H9 (cell line): ENCODE measurements at regions not wholly inside any gene's neighbourhood (a gene's known extent, or its start where the extent isn't known, plus 50 kb on each side); places are given as distances from the start of the nearest gene placed in this dataset.

Experiments used
- DNase-seq: peaks from one replicate; pipeline ENCODE4 v3.0.0-alpha.2; 2017
- H2AFZ ChIP-seq: one replicate; pipeline ENCODE4 v1.6.1; 2013; ENCODE audit warnings: mild to moderate bottlenecking, low read length, control low read depth, moderate library complexity
- H2AK5ac ChIP-seq: 2 replicates; pipeline ENCODE4 v1.6.1; 2013; ENCODE audit warnings: low read length, control low read depth, mixed read lengths; ENCODE audit not compliant: insufficient read length
- H2BK120ac ChIP-seq: one replicate; pipeline ENCODE4 v1.6.1; 2013; ENCODE audit warnings: low read depth, mild to moderate bottlenecking, low read length, control low read depth, inconsistent platforms; ENCODE audit not compliant: poor library complexity, severe bottlenecking
- H2BK12ac ChIP-seq: 2 replicates; pipeline ENCODE4 v1.6.1; 2013; ENCODE audit warnings: low read length, control low read depth, mixed read lengths, low read depth; ENCODE audit not compliant: insufficient read length
- H2BK15ac ChIP-seq: 2 replicates; pipeline ENCODE4 v1.6.1; 2013; ENCODE audit warnings: low read depth, low read length, control low read depth
- H2BK20ac ChIP-seq: one replicate; pipeline ENCODE4 v1.6.1; 2013; ENCODE audit warnings: low read depth, mild to moderate bottlenecking, low read length, control low read depth, inconsistent platforms; ENCODE audit not compliant: poor library complexity, severe bottlenecking
- H2BK5ac ChIP-seq: 2 replicates; pipeline ENCODE4 v1.6.1; 2013; ENCODE audit warnings: low read length, control low read depth, mixed read lengths; ENCODE audit not compliant: insufficient read length
- H3K14ac ChIP-seq: 2 replicates; pipeline ENCODE4 v1.6.1; 2013; ENCODE audit warnings: low read length, control low read depth; ENCODE audit not compliant: insufficient read depth
- H3K18ac ChIP-seq: 2 replicates; pipeline ENCODE4 v1.6.1; 2013; ENCODE audit warnings: low read depth, mild to moderate bottlenecking, mixed read lengths, low read length, control low read depth; ENCODE audit not compliant: insufficient read length
- H3K23ac ChIP-seq: 2 replicates; pipeline ENCODE4 v1.6.1; 2013; ENCODE audit warnings: low read length, control low read depth, mixed read lengths, low read depth; ENCODE audit not compliant: insufficient read length
- H3K23me2 ChIP-seq: 2 replicates; pipeline ENCODE4 v1.6.1; 2013; ENCODE audit warnings: low read depth, mild to moderate bottlenecking, mixed read lengths, low read length, control low read depth; ENCODE audit not compliant: insufficient read length, poor library complexity, severe bottlenecking
- H3K27ac ChIP-seq: 2 replicates; pipeline ENCODE4 v1.5.1; 2013; ENCODE audit warnings: low read length, control low read depth, mixed read lengths, low read depth; ENCODE audit not compliant: insufficient read length
- H3K27me3 ChIP-seq: 2 replicates; pipeline ENCODE4 v1.6.1; 2013; ENCODE audit warnings: low read length, control low read depth, inconsistent platforms; ENCODE audit not compliant: insufficient read depth
- H3K4ac ChIP-seq: 2 replicates; pipeline ENCODE4 v1.6.1; 2013; ENCODE audit warnings: low read depth, mild to moderate bottlenecking, control low read depth, inconsistent platforms, low read length, moderate library complexity
- H3K4me1 ChIP-seq: 2 replicates; pipeline ENCODE4 v1.6.1; 2013; ENCODE audit warnings: low read length, control low read depth, inconsistent platforms; ENCODE audit not compliant: insufficient read depth
- H3K4me2 ChIP-seq: 2 replicates; pipeline ENCODE4 v1.6.1; 2013; ENCODE audit warnings: low read length, control low read depth, mixed read lengths; ENCODE audit not compliant: insufficient read length, insufficient read depth
- H3K56ac ChIP-seq: 2 replicates; pipeline ENCODE4 v1.6.1; 2013; ENCODE audit warnings: low read depth, mild to moderate bottlenecking, mixed read lengths, low read length, control low read depth; ENCODE audit not compliant: insufficient read length
- H3K79me1 ChIP-seq: 2 replicates; pipeline ENCODE4 v1.6.1; 2013; ENCODE audit warnings: low read depth, mild to moderate bottlenecking, moderate library complexity, low read length, control low read depth, inconsistent platforms; ENCODE audit not compliant: insufficient read depth, poor library complexity, severe bottlenecking
- H3K79me2 ChIP-seq: 2 replicates; pipeline ENCODE4 v1.6.1; 2013; ENCODE audit warnings: low read length, control low read depth, inconsistent platforms; ENCODE audit not compliant: insufficient read depth
- H3K9ac ChIP-seq: 2 replicates; pipeline ENCODE4 v1.6.1; 2013; ENCODE audit warnings: low read length, control low read depth, mixed read lengths; ENCODE audit not compliant: insufficient read length; ENCODE audit errors: extremely low read depth
- H3K9me3 ChIP-seq: one replicate; pipeline ENCODE4 v1.6.1; 2013; ENCODE audit warnings: low read depth, low read length, inconsistent platforms; ENCODE audit not compliant: control insufficient read depth
- H3T11ph ChIP-seq: one replicate; pipeline ENCODE4 v1.6.1; 2013; ENCODE audit warnings: mild to moderate bottlenecking, low read length, control low read depth, inconsistent platforms
- H4K20me1 ChIP-seq: one replicate; pipeline ENCODE4 v1.6.1; 2013; ENCODE audit not compliant: control insufficient read depth, insufficient read length, insufficient read depth
- H4K5ac ChIP-seq: 2 replicates; pipeline ENCODE4 v1.6.1; 2013; ENCODE audit warnings: low read depth, mild to moderate bottlenecking, mixed read lengths, low read length, control low read depth; ENCODE audit not compliant: insufficient read length
- H4K8ac ChIP-seq: replicated peaks from 2 replicates; pipeline ENCODE4 v1.6.1; 2013; ENCODE audit warnings: low read length, control low read depth, mixed read lengths, low read depth; ENCODE audit not compliant: insufficient read length
- H4K91ac ChIP-seq: 2 replicates; pipeline ENCODE4 v1.6.1; 2013; ENCODE audit warnings: low read depth, mild to moderate bottlenecking, moderate library complexity, mixed read lengths, low read length, control low read depth; ENCODE audit not compliant: insufficient read length
- H3K27ac Mint-ChIP-seq, 3 experiments: 2 replicates in 2 of 3; 3 replicates in 1 of 3; pipeline ENCODE4 v1.8.0; 2020 to 2021; ENCODE audit warnings: mixed read lengths in 3 of 3, mild to moderate bottlenecking in 1 of 3, moderate library complexity in 1 of 3
- H3K27me3 Mint-ChIP-seq: 2 replicates; pipeline ENCODE4 v1.8.0; 2021; ENCODE audit warnings: low read depth, mild to moderate bottlenecking, moderate library complexity, mixed read lengths
- H3K36me3 Mint-ChIP-seq, 3 experiments: 2 replicates in 2 of 3; 3 replicates in 1 of 3; pipeline ENCODE4 v1.8.0; 2020 to 2021; ENCODE audit warnings: low read depth in 3 of 3, mixed read lengths in 3 of 3; ENCODE audit not compliant: insufficient read depth in 1 of 3
- H3K4me1 Mint-ChIP-seq, 2 experiments: 2 replicates each; pipeline ENCODE4 v1.8.0; 2020; ENCODE audit warnings: mixed read lengths in 2 of 2
- H3K4me3 Mint-ChIP-seq, 2 experiments: 2 replicates in 1 of 2; 3 replicates in 1 of 2; pipeline ENCODE4 v1.8.0; 2020 to 2021; ENCODE audit warnings: mild to moderate bottlenecking in 2 of 2, mixed read lengths in 2 of 2, moderate library complexity in 1 of 2
- H3K9me3 Mint-ChIP-seq, 2 experiments: 2 replicates in 1 of 2; 3 replicates in 1 of 2; pipeline ENCODE4 v1.8.0; 2020; ENCODE audit warnings: mild to moderate bottlenecking in 2 of 2, mixed read lengths in 2 of 2, moderate library complexity in 1 of 2
- CTCF ChIP-seq: fragments of 200-600 bp; sonication (generic); conservative IDR thresholded peaks from 3 replicates; pipeline ENCODE4 v1.8.0; 2021; ENCODE audit warnings: antibody characterized with exemption, mild to moderate bottlenecking
- WGBS: extraction: QIAGEN DNeasy Blood & Tissue Kit; methylation state at CpG from one replicate; pipeline ENCODE4 v1.1.7; 2013; ENCODE audit warnings: missing lambda C conversion rate, low lambda C conversion rate, mixed read lengths; ENCODE audit not compliant: insufficient read length; ENCODE audit errors: extremely low coverage; 5-methylcytosine and 5-hydroxymethylcytosine counted together

- no peak overlapping the region for H2BK5ac ChIP-seq
Measured at GRCh38 chr1:58981392-58981791, 197.5 kb upstream of the JUN start.

More at GRCh38 chr1:58981392-58981791, 197.5 kb upstream of the JUN start:
- H3K36me3 Mint-ChIP-seq = no peaks in the 10 kb centered on the region; a peak in 1 of 7 replicates
- Histone ChIP-seq H3T11ph (no peak overlapping the region), H4K8ac (no peak overlapping the region), H3K9me3 (no peaks in the 10 kb centered on the region), H3K56ac (no peak overlapping the region), H4K20me1 (no peaks in the 10 kb centered on the region), H4K5ac (no peak overlapping the region), H3K23ac (no peak overlapping the region), H2BK120ac (no peak overlapping the region), H2AFZ (no peak overlapping the region), H2BK12ac (no peak overlapping the region), H3K4me1 (peaks cover 10% of the 10 kb centered on the region), H2AK5ac (no peak overlapping the region), H3K14ac (no peak overlapping the region), H2BK20ac (no peak overlapping the region), H2BK15ac (no peak overlapping the region), H3K79me1 (no peaks in the 10 kb centered on the region), H4K91ac (no peak overlapping the region), H3K27me3 (no peaks in the 10 kb centered on the region), H3K27ac (no peak overlapping the region), H3K4ac (no peak overlapping the region), H3K23me2 (no peaks in the 10 kb centered on the region), H3K4me2 (no peak overlapping the region), H3K9ac (no peak overlapping the region), H3K79me2 (no peaks in the 10 kb centered on the region), H3K18ac (no peak overlapping the region)
- DNase-seq = no peak
- WGBS = no CpG with 5 or more reads among the region's 1 CpG
- no peak overlapping the region; a peak in 1 of 7 replicates for H3K27ac Mint-ChIP-seq
- H3K4me3 Mint-ChIP-seq = no peak overlapping the region
- H3K9me3 Mint-ChIP-seq = no peaks in the 10 kb centered on the region; a peak in 1 of 5 replicates
- peaks cover 9% of the 10 kb centered on the region for H3K27me3 Mint-ChIP-seq
- no peak for TF ChIP-seq CTCF
- peaks cover 21 to 25% of the 10 kb centered on the region in 2 experiments for H3K4me1 Mint-ChIP-seq
